ENCODE measurements at regions not wholly inside any gene's neighbourhood (a gene's known extent, or its start where the extent isn't known, plus 50 kb on each side); places are given as distances from the start of the nearest gene placed in this dataset.

GRCh38 chr16:11445486-11445885 is 100.2 kb downstream of the RMI2 start:
- H3K27me3 ChIP-seq: no peaks in the 10 kb centered on the region
- no peaks in the 10 kb centered on the region for H3K9me3 ChIP-seq (ENCODE audit: low read depth)
- H3K36me3 ChIP-seq: no peaks in the 10 kb centered on the region
- H3K27ac ChIP-seq: no peak overlapping the region
- TF ChIP-seq CTCF (IDR thresholded peaks at IDR 0.05; ENCODE audit: low read depth, low read length): no peak
- no peak overlapping the region for H3K4me3 ChIP-seq
- H3K4me1 ChIP-seq (ENCODE audit: low read depth): no peaks in the 10 kb centered on the region
- no peak for DNase-seq (ENCODE audit: low read depth in 1 of 2, low spot score in 1 of 2)

GRCh38 chr16:11446566-11447119 is 101.4 kb downstream of the RMI2 start:
- no peak overlapping the region for H3K4me3 ChIP-seq
- no peaks in the 10 kb centered on the region for H3K9me3 ChIP-seq (ENCODE audit: low read depth)
- no peaks in the 10 kb centered on the region for H3K36me3 ChIP-seq
- H3K4me1 ChIP-seq (ENCODE audit: low read depth): no peaks in the 10 kb centered on the region
- TF ChIP-seq CTCF (IDR thresholded peaks at IDR 0.05; ENCODE audit: low read depth, low read length): no peak
- no peaks in the 10 kb centered on the region for H3K27me3 ChIP-seq
- DNase-seq (ENCODE audit: low read depth in 1 of 2, low spot score in 1 of 2): no peak
- H3K27ac ChIP-seq: no peak overlapping the region

GRCh38 chr16:11447272-11447671 is 102.0 kb downstream of the RMI2 start:
- no peak overlapping the region for H3K4me3 ChIP-seq
- no peak overlapping the region for H3K27ac ChIP-seq
- DNase-seq (ENCODE audit: low read depth in 1 of 2, low spot score in 1 of 2): no peak
- no peaks in the 10 kb centered on the region for H3K4me1 ChIP-seq (ENCODE audit: low read depth)
- H3K27me3 ChIP-seq: no peaks in the 10 kb centered on the region
- no peaks in the 10 kb centered on the region for H3K36me3 ChIP-seq
- no peak for TF ChIP-seq CTCF (IDR thresholded peaks at IDR 0.05; ENCODE audit: low read depth, low read length)
- H3K9me3 ChIP-seq (ENCODE audit: low read depth): no peaks in the 10 kb centered on the region

- DNase-seq (ENCODE audit: low read depth in 1 of 2, low spot score in 1 of 2): no peak
- no peaks in the 10 kb centered on the region for H3K4me1 ChIP-seq (ENCODE audit: low read depth)
- no peak for TF ChIP-seq CTCF (IDR thresholded peaks at IDR 0.05; ENCODE audit: low read depth, low read length)
- no peak overlapping the region for H3K27ac ChIP-seq
- no peaks in the 10 kb centered on the region for H3K9me3 ChIP-seq (ENCODE audit: low read depth)
- no peak overlapping the region for H3K4me3 ChIP-seq
- H3K27me3 ChIP-seq: no peaks in the 10 kb centered on the region
- H3K36me3 ChIP-seq: no peaks in the 10 kb centered on the region
These were observed 102.6 kb downstream of the RMI2 start for GRCh38 chr16:11447836-11448235.

- DNase-seq (ENCODE audit: low read depth in 1 of 2, low spot score in 1 of 2): no peak
- Histone ChIP-seq H3K36me3 (no peaks in the 10 kb centered on the region), H3K27me3 (no peaks in the 10 kb centered on the region), H3K27ac (no peak overlapping the region), H3K4me1 (ENCODE audit: low read depth) (no peaks in the 10 kb centered on the region), H3K4me3 (no peak overlapping the region), H3K9me3 (ENCODE audit: low read depth) (no peaks in the 10 kb centered on the region)
- no peak for TF ChIP-seq CTCF (IDR thresholded peaks at IDR 0.05; ENCODE audit: low read depth, low read length)
These were observed 103.6 kb downstream of the RMI2 start for GRCh38 chr16:11448796-11449416.

Data from cardiac muscle cell (in vitro differentiated cells and primary cell).